A549 (cell line): ENCODE measurements at regions not wholly inside any gene's neighbourhood (a gene's known extent, or its start where the extent isn't known, plus 50 kb on each side); places are given as distances from the start of the nearest gene placed in this dataset.
A peak's percentile ranks its signal among the peaks of the same experiment; 100 is the strongest.

ENCODE experiments used
- ATAC-seq, 2 experiments: fragments of 200-7000 bp in 1 of 2; fragments of >200 bp in 1 of 2; cut with Nextera tagmentation in 1 of 2; cut with Tn5 transposase in 1 of 2; 3 replicates each; pipeline versions ENCODE4 v1.8.0 to v1.9.1; 2018 to 2020; ENCODE audit warnings: mild to moderate bottlenecking in 1 of 2, moderate library complexity in 1 of 2
- CTCF ChIA-PET: fragments of 300-600 bp; sonication (Branson Sonifier 250); formaldehyde crosslinking; extraction: SDS; loops from one replicate; lab custom pipeline; 2021; ENCODE audit warnings: antibody characterized with exemption, inconsistent platforms; lab: Yijun Ruan, JAX
- POLR2A ChIA-PET: fragments of 350-600 bp; formaldehyde crosslinking; extraction: SDS; loops from one replicate; lab custom pipeline; 2021; ENCODE audit warnings: antibody characterized with exemption, inconsistent platforms; lab: Yijun Ruan, JAX
- DNase-seq, 2 experiments: peaks; one replicate each; pipeline versions ENCODE4 v3.0.0 to v3.0.0-alpha.2; 2011 to 2016; ENCODE audit warnings: low read depth in 1 of 2, low spot score in 1 of 2
- FAIRE-seq: peaks from 2 replicates; lab custom pipeline; 2011; peaks lifted over from hg19 to GRCh38; lab: Jason Lieb, UNC
- H3K27ac ChIP-seq, 2 experiments: fragments of >200 bp; sonication (Bioruptor Twin); formaldehyde crosslinking; 3 replicates each; pipeline ENCODE4 v1.5.1; 2016 to 2017
- H3K4me1 ChIP-seq: fragments of >200 bp; sonication (Bioruptor Twin); formaldehyde crosslinking; 3 replicates; pipeline ENCODE4 v1.6.1; 2016
- H3K4me2 ChIP-seq: fragments of >200 bp; sonication (Bioruptor Twin); formaldehyde crosslinking; 3 replicates; pipeline ENCODE4 v1.6.1; 2016
- H3K4me3 ChIP-seq: fragments of >200 bp; sonication (Bioruptor Twin); formaldehyde crosslinking; 3 replicates; pipeline ENCODE4 v1.5.1; 2016
- H3K9me3 ChIP-seq: fragments of >200 bp; sonication (Bioruptor Twin); formaldehyde crosslinking; 3 replicates; pipeline ENCODE4 v1.6.1; 2016
- ATOH8 ChIP-seq: fragments of 250-450 bp; sonication (Bioruptor Pico); IDR thresholded peaks from 2 replicates; pipeline ENCODE4 v1.5.0; 2020; ENCODE audit warnings: low read depth, mild to moderate bottlenecking, moderate library complexity
- BHLHE40 ChIP-seq: IDR thresholded peaks from 2 replicates; pipeline ENCODE4 v1.6.1; 2012; ENCODE audit warnings: low read depth, low read length, inconsistent platforms
- CEBPB ChIP-seq, 2 experiments: fragments of >200 bp in 1 of 2; sonication (Bioruptor Twin) in 1 of 2; formaldehyde crosslinking in 1 of 2; IDR thresholded peaks; 2 replicates each; pipeline ENCODE4 v1.6.1; 2012 to 2016
- CHD2 ChIP-seq: fragments of 150-350 bp; IDR thresholded peaks from 2 replicates; pipeline ENCODE4 v1.6.1; 2014; ENCODE audit warnings: low read length; ENCODE audit not compliant: partially characterized antibody
- CTCF ChIP-seq: fragments of >200 bp; sonication (Bioruptor Twin); formaldehyde crosslinking; IDR thresholded peaks from 3 replicates; pipeline ENCODE4 v1.5.1; 2016
- JUN ChIP-seq, 2 experiments: fragments of >200 bp; sonication (Bioruptor Twin); formaldehyde crosslinking; IDR thresholded peaks; 2 replicates in 1 of 2; 3 replicates in 1 of 2; pipeline ENCODE4 v1.6.1; 2016 to 2017
- MAX ChIP-seq: IDR thresholded peaks from 2 replicates; pipeline ENCODE4 v1.6.1; 2012
- MAZ ChIP-seq: fragments of 150-350 bp; IDR thresholded peaks from 2 replicates; pipeline ENCODE4 v1.6.1; 2014; ENCODE audit warnings: antibody characterized with exemption, low read depth, low read length, borderline replicate concordance
- RARB ChIP-seq: fragments of 250-450 bp; sonication (Bioruptor Pico); IDR thresholded peaks from 2 replicates; pipeline ENCODE4 v1.8.0; 2021; ENCODE audit warnings: mild to moderate bottlenecking, moderate library complexity
- ZNF302 ChIP-seq: fragments of 250-450 bp; sonication (Bioruptor Pico); IDR thresholded peaks from 2 replicates; pipeline ENCODE4 v1.9.0; 2021; ENCODE audit warnings: inconsistent platforms, mild to moderate bottlenecking, moderate library complexity
- WGBS: methylation state at CpG from one replicate; pipeline ENCODE4 v1.1.6; 2017; ENCODE audit errors: missing lambda C conversion rate; 5-methylcytosine and 5-hydroxymethylcytosine counted together
- TF ChIP-seq, protein P1 (sequence below): fragments of 450-650 bp; IDR thresholded peaks from 2 replicates; pipeline ENCODE4 v1.6.1; 2014; ENCODE audit warnings: antibody characterized with exemption
- TF ChIP-seq, protein P2 (sequence below): fragments of 250-450 bp; sonication (Bioruptor Pico); IDR thresholded peaks from 2 replicates; pipeline ENCODE4 v1.5.0; 2021; ENCODE audit warnings: mild to moderate bottlenecking, moderate library complexity, borderline replicate concordance

GRCh38 chr9:108586471-108587139, 269.2 kb downstream of the ACTL7B start:
- CTCF ChIA-PET, result interaction anchor here (0.6 to 1.7 kb wide), 2 partner anchors 21 to 84 kb away, joined by 3 to 6 read pairs; no protein-coding TSS in a partner anchor
- Histone ChIP-seq H3K9me3 (no peaks in the 10 kb centered on the region), H3K4me1 (peaks cover 9% of the 10 kb centered on the region; the same call in 2 of the 3 replicates), H3K4me2 (no peak overlapping the region), H3K4me3 (no peak overlapping the region), H3K27ac (no peak overlapping the region)
- POLR2A ChIA-PET, result no interaction called here
- TF ChIP-seq, protein P1, sequence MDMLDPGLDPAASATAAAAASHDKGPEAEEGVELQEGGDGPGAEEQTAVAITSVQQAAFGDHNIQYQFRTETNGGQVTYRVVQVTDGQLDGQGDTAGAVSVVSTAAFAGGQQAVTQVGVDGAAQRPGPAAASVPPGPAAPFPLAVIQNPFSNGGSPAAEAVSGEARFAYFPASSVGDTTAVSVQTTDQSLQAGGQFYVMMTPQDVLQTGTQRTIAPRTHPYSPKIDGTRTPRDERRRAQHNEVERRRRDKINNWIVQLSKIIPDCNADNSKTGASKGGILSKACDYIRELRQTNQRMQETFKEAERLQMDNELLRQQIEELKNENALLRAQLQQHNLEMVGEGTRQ, result no peak
- TF ChIP-seq, protein P2, sequence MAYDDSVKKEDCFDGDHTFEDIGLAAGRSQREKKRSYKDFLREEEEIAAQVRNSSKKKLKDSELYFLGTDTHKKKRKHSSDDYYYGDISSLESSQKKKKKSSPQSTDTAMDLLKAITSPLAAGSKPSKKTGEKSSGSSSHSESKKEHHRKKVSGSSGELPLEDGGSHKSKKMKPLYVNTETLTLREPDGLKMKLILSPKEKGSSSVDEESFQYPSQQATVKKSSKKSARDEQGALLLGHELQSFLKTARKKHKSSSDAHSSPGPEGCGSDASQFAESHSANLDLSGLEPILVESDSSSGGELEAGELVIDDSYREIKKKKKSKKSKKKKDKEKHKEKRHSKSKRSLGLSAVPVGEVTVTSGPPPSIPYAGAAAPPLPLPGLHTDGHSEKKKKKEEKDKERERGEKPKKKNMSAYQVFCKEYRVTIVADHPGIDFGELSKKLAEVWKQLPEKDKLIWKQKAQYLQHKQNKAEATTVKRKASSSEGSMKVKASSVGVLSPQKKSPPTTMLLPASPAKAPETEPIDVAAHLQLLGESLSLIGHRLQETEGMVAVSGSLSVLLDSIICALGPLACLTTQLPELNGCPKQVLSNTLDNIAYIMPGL (CRISPR knock-in tag), result no peak
- TF ChIP-seq RARB (CRISPR knock-in tag) (no peak), CTCF (no peak), CEBPB (IDR thresholded peaks at IDR 0.05) (no peak)
- DNase-seq (no peak), ATAC-seq (no peak), FAIRE-seq (no peak)
- WGBS, result 61% methylated on average over 1 of the region's 1 CpG

GRCh38 chr9:108584860-108585259, 270.9 kb downstream of the ACTL7B start:
- no peaks in the 10 kb centered on the region for H3K9me3 ChIP-seq
- no peak overlapping the region for H3K27ac ChIP-seq
- CTCF ChIA-PET, result interaction anchor here (1.0 to 1.5 kb wide), 2 partner anchors 8 to 312 kb away, joined by 3 to 4 read pairs; no protein-coding TSS in a partner anchor
- no peak for FAIRE-seq
- WGBS, result 71% methylated on average over 2 of the region's 2 CpGs
- H3K4me3 ChIP-seq, result no peak overlapping the region
- ATAC-seq, result no peak
- no peak for DNase-seq
- no peak overlapping the region for H3K4me2 ChIP-seq
- POLR2A ChIA-PET, result no interaction called here
- peaks cover 23% of the 10 kb centered on the region for H3K4me1 ChIP-seq
- TF ChIP-seq ZNF302, result no peak
- TF ChIP-seq CEBPB (IDR thresholded peaks at IDR 0.05), result no peak

DNA sequence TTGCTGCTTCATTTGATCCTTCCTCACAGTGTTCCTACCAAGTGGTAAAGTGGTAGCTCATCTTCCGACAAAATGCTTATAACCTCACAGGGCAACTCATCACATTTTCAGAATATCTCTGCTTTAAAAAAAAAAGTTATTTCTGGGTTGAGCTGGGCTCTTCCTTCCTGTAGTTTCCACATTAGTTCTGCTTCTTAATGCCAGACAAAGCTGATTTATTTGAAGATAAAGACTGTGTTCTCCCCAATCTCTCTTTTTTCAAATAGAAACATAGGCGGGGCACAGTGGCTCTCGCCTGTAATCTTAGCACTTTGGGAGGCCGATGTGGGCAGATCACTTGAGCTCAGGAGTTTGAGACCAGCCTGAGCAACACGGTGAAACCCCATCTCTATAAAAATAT, 273.1 kb downstream of the ACTL7B start:
- no peak for ATAC-seq
- WGBS, result 75% methylated on average over 5 of the region's 5 CpGs
- Histone ChIP-seq H3K9me3 (peaks cover 4% of the 10 kb centered on the region; the same call in 1 of the 3 replicates), H3K4me3 (no peak overlapping the region), H3K27ac (peak overlapping the region in 1 of 2 experiments; percentile 23; a peak in 1 of 6 replicates), H3K4me2 (no peak overlapping the region), H3K4me1 (peaks cover 33% of the 10 kb centered on the region)
- no peak for FAIRE-seq
- ChIA-PET POLR2A (no interaction called here), CTCF (interaction anchor here (1.3 kb wide), 1 partner anchor 9 kb away, joined by 3 read pairs; no protein-coding TSS in a partner anchor)
- no peak for DNase-seq
- TF ChIP-seq MAX (no peak), CHD2 (no peak), MAZ (no peak), BHLHE40 (no peak), ATOH8 (CRISPR knock-in tag) (no peak), JUN (IDR thresholded peaks at IDR 0.05) (no peak), RARB (CRISPR knock-in tag) (no peak), CTCF (no peak)
